Liver (tissue), 7 donors: ENCODE measurements at regions not wholly inside any gene's neighbourhood (a gene's known extent, or its start where the extent isn't known, plus 50 kb on each side); places are given as distances from the start of the nearest gene placed in this dataset.

Experiments
- DNase-seq: peaks from one replicate; pipeline ENCODE4 v3.0.0-alpha.2; 2017; ENCODE audit warnings: low spot score
- H3K27ac ChIP-seq, 2 donors: one replicate each; pipeline ENCODE4 v1.7.0; 2013; ENCODE audit warnings: inconsistent platforms in 2 of 2, low read length in 2 of 2, control low read depth in 1 of 2, low read depth in 1 of 2, mild to moderate bottlenecking in 1 of 2
- H3K27me3 ChIP-seq, 4 donors: one replicate each; pipeline versions ENCODE4 v1.6.1 to v1.7.0; 2013; ENCODE audit warnings: low read length in 3 of 4, inconsistent platforms in 1 of 4, mild to moderate bottlenecking in 1 of 4, moderate library complexity in 1 of 4; ENCODE audit not compliant: control insufficient read depth in 4 of 4, insufficient read depth in 4 of 4
- H3K36me3 ChIP-seq, 4 donors: one replicate each; pipeline versions ENCODE4 v1.6.1 to v1.7.0; 2013; ENCODE audit warnings: low read length in 3 of 4, mild to moderate bottlenecking in 3 of 4, low read depth in 1 of 4, moderate library complexity in 1 of 4; ENCODE audit not compliant: control insufficient read depth in 4 of 4, insufficient read depth in 3 of 4
- H3K4me1 ChIP-seq, 4 donors: one replicate each; pipeline versions ENCODE4 v1.6.1 to v1.7.0; 2013; ENCODE audit warnings: low read length in 3 of 4, mild to moderate bottlenecking in 3 of 4, moderate library complexity in 1 of 4; ENCODE audit not compliant: control insufficient read depth in 4 of 4, insufficient read depth in 4 of 4
- H3K4me3 ChIP-seq, 3 donors: one replicate each; pipeline versions ENCODE4 v1.6.1 to v1.7.0; 2013; ENCODE audit warnings: low read length in 3 of 3, control low read depth in 1 of 3, low read depth in 1 of 3, mild to moderate bottlenecking in 1 of 3
- H3K9ac ChIP-seq, 2 donors: one replicate each; pipeline ENCODE4 v1.7.0; 2013; ENCODE audit warnings: low read length in 2 of 2, mild to moderate bottlenecking in 2 of 2, moderate library complexity in 2 of 2, control low read depth in 1 of 2, low read depth in 1 of 2
- H3K9me3 ChIP-seq, 4 donors: one replicate each; pipeline versions ENCODE4 v1.6.1 to v1.7.0; 2013; ENCODE audit warnings: low read length in 3 of 4; ENCODE audit not compliant: control insufficient read depth in 4 of 4
- ATF3 ChIP-seq: IDR thresholded peaks from 2 replicates; pipeline ENCODE4 v1.6.1; 2016; ENCODE audit warnings: antibody characterized with exemption
- EGR1 ChIP-seq, 2 donors: IDR thresholded peaks; 2 replicates each; pipeline ENCODE4 v1.6.1; 2016 to 2018; ENCODE audit warnings: antibody characterized with exemption in 2 of 2, low read depth in 2 of 2
- FOXA2 ChIP-seq: IDR thresholded peaks from 2 replicates; pipeline ENCODE4 v1.6.1; 2016; ENCODE audit warnings: antibody characterized with exemption
- GABPA ChIP-seq, 2 donors: IDR thresholded peaks in 1 of 2; conservative IDR thresholded peaks in 1 of 2; 2 replicates each; pipeline ENCODE4 v1.6.1; 2016; ENCODE audit warnings: antibody characterized with exemption in 2 of 2, mild to moderate bottlenecking in 1 of 2, moderate library complexity in 1 of 2
- HNF4G ChIP-seq: IDR thresholded peaks from 2 replicates; pipeline ENCODE4 v1.6.1; 2016; ENCODE audit warnings: antibody characterized with exemption
- MAX ChIP-seq: IDR thresholded peaks from 2 replicates; pipeline ENCODE4 v1.6.1; 2016; ENCODE audit warnings: antibody characterized with exemption
- NR2F2 ChIP-seq: IDR thresholded peaks from 2 replicates; pipeline ENCODE4 v1.6.1; 2016; ENCODE audit warnings: antibody characterized with exemption
- RXRA ChIP-seq, 2 donors: IDR thresholded peaks; 2 replicates each; pipeline ENCODE4 v1.6.1; 2017 to 2018; ENCODE audit warnings: antibody characterized with exemption in 2 of 2, mild to moderate bottlenecking in 1 of 2
- SP1 ChIP-seq: IDR thresholded peaks from 2 replicates; pipeline ENCODE4 v1.6.1; 2018; ENCODE audit warnings: antibody characterized with exemption, mild to moderate bottlenecking
- TAF1 ChIP-seq: conservative IDR thresholded peaks from 2 replicates; pipeline ENCODE4 v1.6.1; 2016; ENCODE audit warnings: antibody characterized with exemption, mild to moderate bottlenecking
- YY1 ChIP-seq: IDR thresholded peaks from 2 replicates; pipeline ENCODE4 v1.6.1; 2016; ENCODE audit warnings: antibody characterized with exemption, mild to moderate bottlenecking
- WGBS: extraction: QIAGEN DNeasy Blood & Tissue Kit; methylation state at CpG from one replicate; pipeline ENCODE4 v1.1.7; 2013; 5-methylcytosine and 5-hydroxymethylcytosine counted together
- donor health status: healthy.
- donor health status: healthy.
- donor health status: healthy.
- donor health status: healthy.

- no peaks in the 10 kb centered on the region for H3K9me3 ChIP-seq
- 67% methylated on average over 2 of the region's 2 CpGs for WGBS
- no peak overlapping the region for H3K27ac ChIP-seq
- no peak for DNase-seq
- TF ChIP-seq GABPA (IDR thresholded peaks at IDR 0.05 in 1 of 2, conservative IDR thresholded peaks at IDR 0.05 in 1 of 2) (no peak), FOXA2 (no peak), SP1 (no peak), ATF3 (no peak), YY1 (no peak), RXRA (IDR thresholded peaks at IDR 0.05) (no peak), MAX (no peak), NR2F2 (no peak), EGR1 (IDR thresholded peaks at IDR 0.05; ENCODE audit: low read depth in 2 of 2) (no peak), TAF1 (no peak)
- no peak overlapping the region for H3K9ac ChIP-seq
- H3K27me3 ChIP-seq: no peaks in the 10 kb centered on the region
- H3K4me3 ChIP-seq: no peak overlapping the region
- H3K36me3 ChIP-seq: no peaks in the 10 kb centered on the region
- H3K4me1 ChIP-seq: no peaks in the 10 kb centered on the region
These were observed 56.8 kb upstream of the EMCN start for GRCh38 chr4:100574607-100575006.

- Histone ChIP-seq H3K9me3 (no peaks in the 10 kb centered on the region), H3K4me3 (no peak overlapping the region), H3K27ac (no peak overlapping the region), H3K9ac (no peak overlapping the region), H3K4me1 (no peaks in the 10 kb centered on the region), H3K36me3 (no peaks in the 10 kb centered on the region), H3K27me3 (no peaks in the 10 kb centered on the region)
- TF ChIP-seq MAX (no peak), HNF4G (no peak), NR2F2 (no peak), GABPA (IDR thresholded peaks at IDR 0.05 in 1 of 2, conservative IDR thresholded peaks at IDR 0.05 in 1 of 2) (no peak)
- no peak for DNase-seq
- 68% methylated on average over 2 of the region's 2 CpGs for WGBS
These were observed 51.4 kb upstream of the EMCN start for GRCh38 chr4:100569196-100569595.
